Kidney capillary endothelial cell (primary cell): ENCODE measurements at regions not wholly inside any gene's neighbourhood (a gene's known extent, or its start where the extent isn't known, plus 50 kb on each side); places are given as distances from the start of the nearest gene placed in this dataset.

ENCODE experiments used
- DNase-seq: peaks from one replicate; pipeline ENCODE4 v3.0.0-alpha.2; 2018; ENCODE audit warnings: low spot score

DNA sequence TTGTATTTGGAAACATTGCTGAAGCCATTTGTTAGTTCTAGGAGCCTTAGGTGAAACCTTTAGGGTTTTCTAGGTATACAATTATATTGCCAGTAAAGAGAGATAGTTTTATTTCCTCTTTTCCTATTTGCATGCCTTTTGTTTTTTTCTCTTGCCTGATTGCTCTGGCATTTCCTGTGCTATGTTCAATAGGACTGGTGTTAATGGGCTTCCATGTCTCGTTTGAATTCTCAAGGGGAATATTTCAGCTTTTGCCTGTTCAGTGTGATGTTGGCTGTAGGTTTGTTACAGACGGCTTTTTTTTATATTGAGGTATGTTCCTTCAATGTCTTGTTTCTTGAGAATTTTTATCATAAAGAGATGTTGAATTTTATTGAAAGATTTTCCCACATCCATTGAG, 1054.9 kb upstream of the NXPH2 start:
- no peak for DNase-seq

DNA sequence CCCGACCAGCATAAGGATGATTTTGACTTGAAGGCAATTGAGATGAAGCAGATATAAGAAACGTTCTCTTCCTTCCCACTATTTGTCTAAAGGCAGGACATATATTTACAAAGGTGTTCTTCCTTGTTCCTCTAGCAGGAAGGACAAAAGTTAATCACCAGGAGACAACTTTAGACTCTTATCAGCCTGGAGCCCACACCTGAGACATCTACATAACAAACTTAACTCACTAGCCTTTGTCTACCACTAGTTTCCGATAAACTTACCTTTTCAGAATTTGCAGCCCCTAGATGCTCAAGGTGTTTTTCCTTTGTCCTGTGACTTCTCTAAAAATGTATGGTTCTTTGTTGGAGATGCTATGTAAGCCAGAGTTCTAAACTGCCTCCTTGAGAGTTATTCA, 1047.8 kb upstream of the NXPH2 start:
- DNase-seq = no peak

DNA sequence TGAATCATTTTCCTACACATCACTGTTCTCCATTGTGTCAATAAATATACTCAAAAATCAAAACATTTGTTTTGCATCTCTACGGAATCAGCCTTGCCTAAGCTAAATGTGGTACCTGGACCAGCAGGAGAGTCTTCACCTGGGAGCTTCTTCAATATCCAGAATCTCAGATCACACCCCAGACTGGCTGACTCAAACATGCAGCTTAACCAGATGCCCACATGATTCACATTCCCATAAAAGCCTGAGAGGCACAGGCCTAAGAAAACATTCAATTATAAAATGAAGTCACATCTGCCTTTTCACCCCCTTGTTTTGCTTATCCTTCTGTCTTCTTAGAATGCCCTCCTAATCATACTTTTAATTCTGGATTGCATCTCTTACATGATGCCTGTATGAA, 1045.5 kb upstream of the NXPH2 start:
- DNase-seq = no peak

DNA sequence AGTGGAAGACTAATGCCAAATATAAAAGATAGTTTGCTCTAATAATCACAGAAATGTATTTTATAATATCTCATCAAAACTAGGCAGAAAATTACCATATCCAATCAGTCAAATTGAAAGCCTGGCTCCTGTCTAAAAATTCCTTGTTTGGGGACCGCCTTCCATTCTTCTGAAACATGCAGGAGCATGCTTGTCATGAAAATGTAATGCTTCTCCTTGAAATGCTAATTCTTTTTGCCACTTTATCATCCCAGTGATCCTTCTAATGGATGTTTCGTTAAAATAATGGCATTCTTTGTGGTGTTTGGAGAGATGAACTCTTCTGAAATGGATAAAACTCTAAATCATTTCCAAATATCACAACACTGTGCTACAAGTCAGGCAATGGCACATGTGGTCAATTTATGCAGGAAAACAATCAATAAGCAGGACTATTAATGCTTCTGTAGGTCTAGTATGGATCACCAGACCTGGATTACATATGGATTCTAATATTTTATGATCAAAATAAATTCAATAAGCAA, 1039.1 kb upstream of the NXPH2 start:
- DNase-seq = no peak

DNA sequence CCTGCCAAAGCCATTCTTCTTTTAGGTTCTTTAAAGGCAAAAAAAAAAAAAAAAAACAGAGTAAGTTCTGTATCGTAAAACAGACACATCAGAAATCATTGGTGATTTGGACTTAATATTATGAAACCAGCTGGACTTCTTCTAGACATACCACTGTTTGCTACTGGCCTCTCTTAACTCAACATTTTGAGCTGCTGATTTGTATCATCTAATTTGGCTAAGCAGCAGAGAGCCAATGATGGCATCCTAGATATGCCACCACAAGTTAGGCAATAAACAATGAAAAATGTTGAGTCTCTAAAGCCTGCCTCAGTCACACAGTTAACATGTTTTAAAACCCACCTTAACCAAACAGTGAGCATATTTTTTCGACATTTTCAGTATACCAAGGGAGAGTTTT, 1034.3 kb upstream of the NXPH2 start:
- no peak for DNase-seq

DNA sequence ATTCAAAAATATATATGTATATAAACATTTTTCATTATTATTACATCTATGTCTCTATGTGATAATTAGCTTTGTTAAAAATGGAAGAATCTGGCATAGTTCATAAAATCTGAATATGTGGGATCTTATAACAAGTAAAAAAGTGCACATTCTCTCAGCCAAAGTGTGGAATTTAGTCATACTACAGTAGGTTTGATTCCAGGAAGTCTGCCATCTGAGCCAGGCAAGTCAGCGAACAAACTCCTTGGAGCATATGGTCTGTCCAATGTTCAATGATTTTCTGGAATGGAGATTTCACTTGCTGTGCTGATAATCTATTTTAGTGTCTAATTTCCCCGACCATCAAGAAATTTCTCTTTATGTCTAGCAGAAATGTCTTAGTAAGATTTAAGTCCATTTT, 1033.2 kb upstream of the NXPH2 start:
- DNase-seq = no peak

DNA sequence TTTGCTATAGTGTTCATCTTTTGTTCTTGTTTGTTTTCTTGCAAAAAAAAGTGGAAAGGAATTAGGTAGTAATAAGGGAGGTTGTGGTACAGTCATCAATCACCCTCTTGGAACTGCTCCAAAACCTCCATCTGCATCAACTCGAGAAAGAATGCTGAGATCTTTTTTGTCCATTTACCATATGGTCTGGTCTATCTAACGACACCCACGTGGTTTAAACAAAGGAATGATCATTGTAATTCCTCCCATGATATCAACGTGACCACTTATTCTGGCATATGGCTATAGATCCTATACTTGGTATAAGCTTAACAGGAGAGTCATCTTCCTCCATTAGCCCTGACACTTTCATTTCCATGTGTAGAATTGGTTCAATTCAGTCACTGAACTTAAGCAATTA, 1025.3 kb upstream of the NXPH2 start:
- DNase-seq = no peak

DNA sequence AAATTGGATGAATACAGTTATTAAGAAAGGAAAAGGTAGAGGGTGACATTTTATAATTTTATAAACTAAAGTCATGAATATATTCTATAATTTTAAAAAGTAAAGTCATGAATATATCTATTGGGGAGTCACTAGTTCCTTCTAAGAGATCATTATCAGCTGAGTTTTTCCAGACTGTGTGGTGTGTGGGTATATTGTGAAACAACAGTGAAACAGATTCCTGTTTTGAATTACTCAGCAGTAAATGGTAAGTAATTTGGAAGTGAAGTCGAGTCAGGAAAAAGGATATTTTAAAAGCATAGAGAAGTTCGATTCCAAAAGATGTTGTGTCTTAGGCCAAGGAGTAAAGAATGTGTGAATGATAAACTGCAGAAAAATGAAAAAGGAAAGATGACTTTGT, 1018.2 kb upstream of the NXPH2 start:
- no peak for DNase-seq

DNA sequence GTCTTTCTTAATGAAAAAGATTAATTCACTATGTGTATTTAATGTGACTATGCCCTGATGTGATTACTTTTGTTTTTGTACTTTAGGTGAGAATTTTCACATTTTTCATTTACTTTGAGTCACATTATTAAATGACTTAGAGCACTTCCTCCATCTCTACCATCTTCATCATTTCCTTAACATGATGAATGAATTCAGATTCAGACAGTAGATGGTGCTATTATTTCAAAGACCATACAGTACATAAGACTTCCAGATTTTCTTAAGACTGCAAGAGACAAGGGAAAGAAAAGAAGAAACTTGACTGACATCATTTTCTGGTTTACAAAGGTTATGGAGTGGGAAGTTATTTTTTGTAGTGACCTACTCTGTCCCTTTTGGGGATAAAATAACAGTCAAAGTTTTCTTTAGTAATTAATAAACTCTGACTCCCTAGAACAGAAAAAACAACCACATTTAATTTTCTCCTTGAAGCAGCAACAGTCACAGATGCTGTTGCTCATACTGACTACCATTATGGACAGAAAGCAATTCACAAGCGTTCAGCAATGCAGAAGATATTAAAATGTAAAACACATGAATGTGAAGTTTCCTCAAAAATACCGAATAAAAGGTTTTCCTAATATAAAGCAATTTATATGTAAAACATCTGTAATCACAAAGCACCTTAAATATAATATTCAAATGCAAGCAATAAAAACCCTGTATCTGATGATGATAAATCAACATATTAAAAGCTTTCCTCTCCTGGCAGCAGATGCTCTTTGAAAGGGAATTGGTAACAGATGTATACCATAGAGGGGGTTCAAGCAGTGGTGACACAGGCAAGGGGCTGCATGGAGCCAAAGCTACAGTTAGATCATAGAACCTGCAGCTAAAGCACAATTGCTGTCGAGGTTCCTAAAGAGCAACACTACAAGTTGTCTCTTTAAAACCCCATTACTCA, 1010.9 kb upstream of the NXPH2 start:
- DNase-seq = no peak

DNA sequence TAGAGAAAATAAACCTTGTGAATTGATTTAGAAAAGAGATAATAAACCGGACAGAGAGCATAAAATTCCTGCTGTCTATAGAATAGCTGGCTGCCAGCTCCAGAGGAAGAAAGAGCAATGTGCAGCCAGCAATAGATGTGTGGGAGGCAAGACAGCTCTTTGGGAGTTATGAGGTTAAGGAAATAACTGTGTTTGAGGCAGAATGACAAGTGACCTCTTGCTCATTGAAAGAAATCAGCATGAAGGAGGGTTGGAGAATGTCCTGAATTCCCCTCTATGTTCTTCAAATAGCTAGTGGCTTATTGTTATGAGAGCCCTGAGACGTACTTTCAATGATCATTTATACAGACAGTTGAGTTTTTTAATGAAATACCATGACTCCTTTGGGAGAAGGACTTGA, 1009.9 kb upstream of the NXPH2 start:
- DNase-seq = no peak

DNA sequence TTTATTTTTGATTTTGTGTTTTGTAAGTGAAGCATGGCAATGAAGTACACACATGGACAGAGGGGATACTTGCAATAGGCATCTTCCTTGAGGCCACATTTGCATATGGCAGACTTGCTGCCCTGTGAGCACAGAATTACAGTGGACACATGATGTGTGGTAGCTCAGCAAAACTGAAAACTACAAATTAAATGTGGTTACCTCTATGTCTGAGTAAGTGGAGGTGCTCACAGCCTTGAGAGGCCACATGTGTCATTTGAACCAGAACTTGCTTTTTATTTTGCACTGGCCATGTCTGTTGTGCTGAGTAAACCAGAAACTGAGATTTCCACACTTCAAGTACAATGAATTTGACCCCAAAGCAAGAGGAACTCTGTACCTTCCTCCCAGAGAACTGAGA, 998.5 kb upstream of the NXPH2 start:
- DNase-seq = no peak

DNA sequence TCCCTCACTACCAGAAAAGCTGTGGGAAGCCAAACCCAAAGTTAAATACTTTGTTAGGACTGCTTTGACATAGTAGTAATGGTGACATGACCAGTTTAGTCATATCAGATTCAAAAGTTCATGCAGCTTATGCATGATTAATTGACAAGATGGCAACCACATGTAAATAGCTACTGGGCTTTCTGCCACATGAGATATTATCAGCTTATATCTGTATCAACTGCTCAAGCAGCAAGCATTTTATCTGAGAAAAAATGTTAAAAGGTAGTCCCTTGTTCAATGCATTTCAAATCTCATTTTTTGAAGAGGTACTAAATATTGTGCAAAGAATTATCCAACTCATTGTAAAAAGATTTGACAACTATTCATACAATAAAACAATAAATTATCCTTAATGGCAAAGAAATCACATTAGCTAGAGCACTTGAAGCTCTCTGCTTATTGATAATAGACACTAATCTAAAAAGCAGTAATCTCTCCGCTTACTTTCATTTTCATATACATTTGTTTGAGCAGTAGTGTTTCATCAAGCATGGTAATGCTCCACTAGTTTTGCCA, 993.6 kb upstream of the NXPH2 start:
- DNase-seq = no peak

DNA sequence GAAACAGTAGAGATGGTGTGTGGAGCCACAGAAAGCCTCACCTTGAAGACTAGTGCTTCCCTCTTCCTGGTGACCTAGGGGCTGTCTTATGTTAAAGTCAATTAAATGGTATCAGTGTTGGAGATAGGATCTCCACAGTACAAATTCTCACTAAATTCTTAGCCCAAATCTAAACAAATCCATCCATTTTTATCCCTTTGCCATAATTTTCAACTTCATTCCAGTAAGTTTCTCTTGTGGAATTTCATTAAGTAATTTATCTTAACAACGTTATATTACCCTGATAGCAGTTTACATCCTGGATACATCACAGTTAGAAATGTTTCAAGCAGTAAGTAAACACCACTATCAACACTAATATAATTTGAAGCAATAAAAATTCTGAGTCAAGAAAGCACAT, 989.4 kb upstream of the NXPH2 start:
- DNase-seq = no peak

DNA sequence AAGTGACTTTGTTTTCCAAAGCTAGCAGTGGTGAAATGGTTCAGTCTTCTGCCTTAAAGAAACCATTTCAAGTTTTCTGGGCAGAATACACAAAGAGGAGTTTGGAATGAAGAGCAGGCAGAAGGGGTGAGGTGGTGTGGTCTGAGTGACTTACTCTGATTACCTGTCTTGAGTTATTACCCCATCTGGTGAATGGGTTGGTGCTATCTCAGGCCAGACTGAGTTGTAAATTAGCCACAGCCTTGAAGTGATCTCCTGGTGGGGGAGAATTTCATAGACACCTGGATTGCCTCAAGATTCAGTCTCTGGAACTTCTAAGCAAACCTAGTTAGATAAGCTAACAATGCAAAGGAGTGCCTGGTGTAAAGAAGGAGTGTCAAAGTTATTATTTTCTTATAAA, 983.5 kb upstream of the NXPH2 start:
- DNase-seq = no peak

DNA sequence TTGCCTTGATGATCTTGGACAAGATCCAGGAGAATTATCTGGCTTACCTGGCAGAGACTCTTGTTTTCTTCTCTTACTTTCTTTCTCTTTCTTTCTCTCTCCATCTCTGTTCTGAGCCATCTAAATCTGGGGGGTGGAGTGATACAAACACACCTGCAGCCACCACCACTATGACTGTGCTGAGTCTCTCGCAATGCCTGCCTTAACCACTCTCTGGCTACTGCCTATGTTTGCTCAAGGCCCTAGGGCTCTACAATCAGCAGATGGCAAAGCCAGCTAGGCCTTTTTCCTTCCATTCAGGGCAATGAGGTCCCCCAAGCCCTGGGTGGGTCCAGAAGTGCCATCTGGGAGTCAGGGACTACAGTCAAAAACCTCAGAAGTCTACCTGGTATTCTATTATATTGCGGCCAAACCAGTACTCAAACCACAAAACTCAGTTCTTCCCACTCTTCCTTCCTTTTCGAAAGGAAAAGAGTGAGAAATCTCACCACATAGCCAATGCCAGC, 978.9 kb upstream of the NXPH2 start:
- DNase-seq = no peak

DNA sequence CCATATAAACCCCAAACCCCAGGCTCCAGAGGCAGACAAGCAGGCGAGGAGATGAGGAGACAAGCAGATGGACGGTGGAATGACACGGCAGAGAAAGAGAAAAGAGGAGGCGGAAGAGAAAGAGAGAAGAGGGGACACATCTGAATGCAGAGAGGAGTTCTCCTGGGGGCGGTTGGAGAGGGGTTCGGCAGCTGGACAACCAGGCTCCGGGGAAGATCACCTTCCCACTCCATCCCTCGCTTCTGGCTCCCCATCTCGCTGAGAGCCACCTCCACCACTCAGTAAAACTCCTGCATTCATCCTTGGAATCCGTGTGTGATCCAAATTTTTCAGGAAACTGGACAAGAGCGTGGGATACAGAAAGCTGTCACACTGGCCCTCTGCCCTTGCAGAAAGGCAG, 966.7 kb upstream of the NXPH2 start:
- DNase-seq = no peak

DNA sequence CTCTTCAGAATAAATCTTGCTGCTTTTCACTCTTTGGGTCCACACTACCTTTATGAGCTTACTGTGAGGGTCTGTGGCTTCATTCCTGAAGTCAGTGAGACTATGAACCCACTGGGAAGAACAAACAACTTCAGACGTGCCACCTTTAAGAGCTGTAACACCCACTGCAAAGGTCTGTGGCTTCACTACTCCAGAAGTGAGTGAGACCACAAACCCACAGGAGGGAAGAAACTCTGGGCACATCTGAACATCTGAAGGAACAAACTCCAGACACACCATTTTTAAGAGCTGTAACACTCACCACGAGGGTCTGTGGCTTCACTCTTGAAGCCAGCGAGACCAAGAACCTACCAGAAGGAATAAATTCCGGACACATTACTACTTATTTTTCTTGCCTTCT, 964.1 kb upstream of the NXPH2 start:
- no peak for DNase-seq

DNA sequence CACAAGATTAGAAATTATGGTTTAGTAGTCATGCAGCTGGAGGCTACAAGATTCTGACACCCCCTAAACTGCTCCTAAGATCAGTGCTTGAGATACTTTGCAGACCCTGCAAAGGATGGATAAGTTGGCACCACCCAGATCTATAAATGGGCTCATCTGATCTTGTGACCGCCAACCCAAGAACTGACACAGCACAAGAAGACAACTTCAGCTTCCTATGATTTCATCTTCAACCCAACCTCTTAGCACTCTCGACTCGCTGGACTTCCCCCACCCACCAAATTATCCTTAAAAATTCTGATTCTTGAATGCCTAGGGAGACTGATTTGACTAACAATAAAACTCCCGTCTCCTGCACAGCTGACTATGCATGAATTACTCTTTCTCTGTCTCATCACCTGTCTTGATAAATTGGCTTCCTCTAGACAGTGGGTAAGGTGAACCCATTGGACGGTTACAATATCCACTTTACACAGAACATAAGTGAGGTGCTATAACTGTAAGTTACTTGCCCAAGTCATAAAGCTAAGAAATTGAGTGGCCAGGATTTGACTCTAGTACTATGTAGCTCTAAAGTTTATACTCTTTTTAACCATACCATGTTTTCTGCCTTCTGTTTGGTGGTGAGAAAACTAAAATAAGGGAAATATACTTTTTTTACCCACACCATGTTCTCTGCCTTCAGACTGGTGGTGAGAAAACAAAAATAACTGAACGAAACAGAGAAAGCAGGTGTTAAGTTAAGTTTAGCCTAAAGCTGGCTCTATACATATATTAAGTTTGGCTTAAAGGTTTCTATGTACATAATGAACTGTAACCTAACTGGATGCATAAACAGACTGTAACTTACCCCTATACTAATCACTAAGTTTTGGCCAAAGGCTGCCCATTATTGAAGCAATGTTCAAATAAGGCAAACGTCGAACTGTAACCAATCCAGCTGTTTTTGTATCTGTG, 962.3 kb upstream of the NXPH2 start:
- DNase-seq = no peak

DNA sequence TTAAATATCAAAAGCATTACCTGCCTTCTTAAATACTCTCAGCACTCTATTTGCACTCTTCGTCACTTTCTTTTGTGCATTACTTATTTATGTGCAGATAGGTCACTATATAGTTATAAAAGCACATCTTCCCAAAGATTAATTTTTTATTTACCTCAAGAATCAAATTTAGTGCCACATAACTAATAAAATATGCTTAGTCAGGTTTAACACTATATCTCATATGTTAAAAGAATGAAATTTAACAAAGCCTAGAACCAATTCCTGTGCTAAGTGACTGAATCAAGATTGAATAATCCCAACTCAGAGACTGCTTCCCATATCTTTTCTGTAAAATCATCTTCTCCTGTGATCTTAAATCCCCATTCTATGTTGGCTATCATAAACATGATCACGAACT, 957.5 kb upstream of the NXPH2 start:
- DNase-seq = no peak

DNA sequence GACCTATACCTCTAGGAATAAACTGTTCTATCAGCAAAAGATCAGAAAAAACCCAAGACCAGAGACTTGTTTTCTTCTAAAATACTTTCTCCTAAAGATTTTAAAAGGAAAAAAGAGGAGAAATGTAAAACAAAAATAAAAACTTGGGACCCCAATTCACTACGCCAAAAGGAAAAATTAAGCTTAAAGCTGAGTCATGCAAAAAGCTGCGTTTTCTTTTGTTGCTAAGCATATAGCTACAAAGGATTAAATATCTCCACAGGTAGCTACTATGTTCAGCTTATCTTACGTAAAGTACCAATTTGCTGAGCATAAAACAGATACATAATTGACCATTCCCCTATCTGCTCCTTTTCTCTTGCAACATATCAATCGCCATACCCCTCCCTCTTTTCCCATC, 950.0 kb upstream of the NXPH2 start:
- no peak for DNase-seq

DNA sequence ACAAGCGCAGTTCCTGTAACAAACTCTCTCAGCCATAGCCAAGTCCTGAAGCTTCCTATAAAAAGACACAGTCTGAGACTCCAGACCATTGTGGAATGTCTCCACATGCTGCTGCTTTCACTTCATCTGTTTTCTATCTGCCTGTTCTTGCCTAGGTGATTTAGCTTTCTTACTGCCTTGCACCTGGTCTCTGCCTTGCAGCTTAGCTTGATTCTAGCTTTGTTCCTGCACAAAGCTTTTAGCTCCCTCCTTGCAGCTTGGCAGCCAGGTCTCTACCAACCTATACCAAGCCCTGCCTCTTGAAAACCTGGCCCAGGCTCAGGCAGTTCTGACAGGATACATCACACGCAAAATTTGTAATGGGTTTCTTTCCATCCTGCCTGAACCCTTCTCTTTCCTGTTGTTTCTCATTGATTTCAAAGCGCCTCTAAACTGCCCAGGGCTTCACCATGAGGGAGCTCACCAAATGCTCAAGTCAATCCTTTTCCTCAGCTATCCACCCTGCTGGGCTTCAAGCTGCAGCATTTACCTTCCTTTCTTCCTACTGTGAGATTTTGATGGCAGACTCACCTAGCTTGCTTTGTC, 941.3 kb upstream of the NXPH2 start:
- no peak for DNase-seq

DNA sequence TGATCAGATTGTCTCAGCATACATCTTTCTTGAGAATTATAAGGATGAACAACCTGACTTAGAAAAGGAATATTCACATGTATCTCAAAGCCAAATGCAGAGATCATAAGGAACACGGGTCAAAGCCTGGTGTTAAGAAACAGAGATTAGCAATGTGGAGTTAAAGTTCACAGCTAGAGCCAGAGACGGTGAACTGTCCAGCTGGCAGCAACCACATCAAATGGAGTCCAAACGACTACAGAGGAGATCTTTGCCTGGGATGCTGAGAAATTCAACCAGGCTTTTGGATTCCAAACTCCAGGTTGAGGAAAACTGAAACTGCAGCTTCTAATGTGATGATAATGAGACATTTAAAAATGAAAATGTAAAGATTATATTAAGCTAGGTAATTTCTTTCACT, 939.9 kb upstream of the NXPH2 start:
- no peak for DNase-seq
